Prostate gland (tissue), 2 donors: ENCODE measurements at regions not wholly inside any gene's neighbourhood (a gene's known extent, or its start where the extent isn't known, plus 50 kb on each side); places are given as distances from the start of the nearest gene placed in this dataset.

Experiments used
- POLR2A ChIP-seq: fragments of 450-650 bp; IDR thresholded peaks from one replicate; pipeline ENCODE4 v1.6.1; 2016; ENCODE audit warnings: antibody characterized with exemption, mild to moderate bottlenecking
- POLR2AphosphoS5 ChIP-seq: sonication (generic); formaldehyde crosslinking; IDR thresholded peaks from one replicate; pipeline ENCODE4 v1.6.1; 2017; ENCODE audit warnings: antibody characterized with exemption
- TF ChIP-seq, protein P1 (sequence below), 4 experiments: fragments of 200-600 bp in 2 of 4; fragments of 450-650 bp in 2 of 4; sonication (generic) in 2 of 4; IDR thresholded peaks; 1 replicate in 3 of 4; 2 replicates in 1 of 4; pipeline ENCODE4 v1.5.1; 2016 to 2019; ENCODE audit warnings: antibody characterized with exemption in 4 of 4, mild to moderate bottlenecking in 2 of 4, moderate library complexity in 2 of 4

DNA sequence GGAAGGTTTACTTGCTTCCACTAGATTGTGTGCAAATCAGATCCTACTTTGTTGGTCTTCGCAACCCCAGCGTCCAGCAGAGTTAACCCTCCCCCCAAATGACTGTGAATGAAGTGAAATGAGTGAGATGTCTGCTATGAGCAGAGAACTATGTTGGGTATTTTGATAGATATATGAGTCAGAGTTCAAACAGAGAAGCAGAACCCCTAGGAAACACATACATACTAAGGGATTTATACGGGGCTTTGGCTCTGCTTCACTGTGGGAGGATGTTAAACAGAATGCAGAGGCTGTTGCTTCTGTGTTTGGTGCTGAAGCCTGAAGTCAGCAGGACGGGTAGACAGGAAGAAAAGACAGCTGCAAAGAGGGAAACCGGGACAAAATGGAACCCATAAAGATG, 197.0 kb downstream of the MZT1 start:
- TF ChIP-seq, protein P1, sequence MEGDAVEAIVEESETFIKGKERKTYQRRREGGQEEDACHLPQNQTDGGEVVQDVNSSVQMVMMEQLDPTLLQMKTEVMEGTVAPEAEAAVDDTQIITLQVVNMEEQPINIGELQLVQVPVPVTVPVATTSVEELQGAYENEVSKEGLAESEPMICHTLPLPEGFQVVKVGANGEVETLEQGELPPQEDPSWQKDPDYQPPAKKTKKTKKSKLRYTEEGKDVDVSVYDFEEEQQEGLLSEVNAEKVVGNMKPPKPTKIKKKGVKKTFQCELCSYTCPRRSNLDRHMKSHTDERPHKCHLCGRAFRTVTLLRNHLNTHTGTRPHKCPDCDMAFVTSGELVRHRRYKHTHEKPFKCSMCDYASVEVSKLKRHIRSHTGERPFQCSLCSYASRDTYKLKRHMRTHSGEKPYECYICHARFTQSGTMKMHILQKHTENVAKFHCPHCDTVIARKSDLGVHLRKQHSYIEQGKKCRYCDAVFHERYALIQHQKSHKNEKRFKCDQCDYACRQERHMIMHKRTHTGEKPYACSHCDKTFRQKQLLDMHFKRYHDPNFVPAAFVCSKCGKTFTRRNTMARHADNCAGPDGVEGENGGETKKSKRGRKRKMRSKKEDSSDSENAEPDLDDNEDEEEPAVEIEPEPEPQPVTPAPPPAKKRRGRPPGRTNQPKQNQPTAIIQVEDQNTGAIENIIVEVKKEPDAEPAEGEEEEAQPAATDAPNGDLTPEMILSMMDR (IDR thresholded peaks at IDR 0.05) = no peak
- no peak for TF ChIP-seq POLR2A
- TF ChIP-seq POLR2AphosphoS5 = no peak
